CD14-positive monocyte (primary cell): ENCODE measurements at regions not wholly inside any gene's neighbourhood (a gene's known extent, or its start where the extent isn't known, plus 50 kb on each side); places are given as distances from the start of the nearest gene placed in this dataset.

Experiments used
- DNase-seq, 3 donors: peaks; one replicate each; pipeline ENCODE4 v3.0.0-alpha.2; 2011 to 2022
- H2AFZ ChIP-seq: 2 replicates; pipeline ENCODE4 v1.6.0; 2012; ENCODE audit warnings: mild to moderate bottlenecking, low read depth, low read length, inconsistent platforms; ENCODE audit not compliant: insufficient read depth, poor library complexity, severe bottlenecking
- H3K27ac ChIP-seq, 2 donors: 1 replicate in 1 of 2; 2 replicates in 1 of 2; pipeline ENCODE4 v1.5.1; 2012 to 2013; ENCODE audit warnings: low read length in 2 of 2, control low read depth in 1 of 2, inconsistent platforms in 1 of 2, low read depth in 1 of 2, mild to moderate bottlenecking in 1 of 2
- H3K27me3 ChIP-seq, 2 donors: one replicate each; pipeline versions ENCODE4 v1.6.0 to v1.6.1; 2011 to 2013; ENCODE audit warnings: low read length in 2 of 2; ENCODE audit not compliant: control insufficient read depth in 2 of 2, insufficient read depth in 2 of 2
- H3K36me3 ChIP-seq, 2 donors: replicated peaks in 1 of 2; 1 replicate in 1 of 2; 2 replicates in 1 of 2; pipeline versions ENCODE4 v1.5.1 to v1.6.1; 2012 to 2013; ENCODE audit warnings: low read length in 2 of 2, control low read depth in 1 of 2, inconsistent platforms in 1 of 2, mild to moderate bottlenecking in 1 of 2; ENCODE audit not compliant: insufficient read depth in 2 of 2, control insufficient read depth in 1 of 2
- H3K4me1 ChIP-seq, 2 donors: 1 replicate in 1 of 2; 2 replicates in 1 of 2; pipeline versions ENCODE4 v1.5.1 to v1.6.1; 2012 to 2013; ENCODE audit warnings: low read length in 2 of 2, control low read depth in 1 of 2, inconsistent platforms in 1 of 2, mild to moderate bottlenecking in 1 of 2, moderate library complexity in 1 of 2; ENCODE audit not compliant: insufficient read depth in 2 of 2, control insufficient read depth in 1 of 2
- H3K4me2 ChIP-seq: replicated peaks from 2 replicates; pipeline ENCODE3; 2012; ENCODE audit warnings: low read length, moderate library complexity, mild to moderate bottlenecking; ENCODE audit not compliant: poor library complexity, severe bottlenecking; ENCODE audit errors: extremely low read depth
- H3K4me3 ChIP-seq, 3 experiments: fragments of 200-600 bp in 1 of 3; sonication (generic) in 1 of 3; replicated peaks in 1 of 3; 1 replicate in 2 of 3; 2 replicates in 1 of 3; pipeline ENCODE4 v1.5.1; 2011 to 2013; ENCODE audit warnings: low read length in 3 of 3, mild to moderate bottlenecking in 3 of 3, control low read depth in 2 of 3, low read depth in 2 of 3, inconsistent platforms in 1 of 3, moderate library complexity in 1 of 3
- H3K79me2 ChIP-seq: 2 replicates; pipeline ENCODE4 v1.6.0; 2012; ENCODE audit warnings: mild to moderate bottlenecking, control low read depth, inconsistent platforms, low read length, moderate library complexity; ENCODE audit not compliant: insufficient read depth
- H3K9ac ChIP-seq: 2 replicates; pipeline ENCODE4 v1.6.0; 2017; ENCODE audit warnings: low read length, mild to moderate bottlenecking; ENCODE audit not compliant: insufficient read depth, poor library complexity, severe bottlenecking
- H3K9me3 ChIP-seq, 2 donors: replicated peaks in 1 of 2; 1 replicate in 1 of 2; 2 replicates in 1 of 2; pipeline versions ENCODE4 v1.5.1 to v1.6.1; 2012 to 2013; ENCODE audit warnings: low read length in 2 of 2, control low read depth in 1 of 2; ENCODE audit not compliant: control insufficient read depth in 1 of 2, insufficient read depth in 1 of 2
- H4K20me1 ChIP-seq: 2 replicates; pipeline ENCODE4 v1.6.0; 2012; ENCODE audit warnings: mild to moderate bottlenecking, low read length, control low read depth, moderate library complexity; ENCODE audit not compliant: insufficient read depth
- H3K27ac Mint-ChIP-seq, 7 donors: one replicate each; pipeline ENCODE4 v1.8.0; 2020; ENCODE audit warnings: mild to moderate bottlenecking in 7 of 7, mixed read lengths in 7 of 7, moderate library complexity in 6 of 7, inconsistent platforms in 2 of 7
- H3K27me3 Mint-ChIP-seq, 3 donors: one replicate each; pipeline ENCODE4 v1.8.0; 2021 to 2022; ENCODE audit warnings: low read depth in 3 of 3, mild to moderate bottlenecking in 3 of 3, mixed read lengths in 3 of 3, moderate library complexity in 3 of 3, inconsistent platforms in 1 of 3
- H3K36me3 Mint-ChIP-seq, 2 donors: one replicate each; pipeline ENCODE4 v1.8.0; 2020; ENCODE audit warnings: mixed read lengths in 2 of 2, inconsistent platforms in 1 of 2, mild to moderate bottlenecking in 1 of 2
- H3K4me1 Mint-ChIP-seq: one replicate; pipeline ENCODE4 v1.8.0; 2020; ENCODE audit warnings: mild to moderate bottlenecking, mixed read lengths
- H3K4me3 Mint-ChIP-seq, 2 donors: one replicate each; pipeline ENCODE4 v1.8.0; 2020; ENCODE audit warnings: mild to moderate bottlenecking in 2 of 2, mixed read lengths in 2 of 2, moderate library complexity in 1 of 2
- H3K9me3 Mint-ChIP-seq, 7 donors: one replicate each; pipeline ENCODE4 v1.8.0; 2020 to 2022; ENCODE audit warnings: mixed read lengths in 7 of 7, mild to moderate bottlenecking in 6 of 7, moderate library complexity in 6 of 7, inconsistent platforms in 2 of 7
- WGBS: methylation state at CpG from one replicate; pipeline ENCODE4 v1.1.5; 2013; ENCODE audit warnings: missing lambda C conversion rate; ENCODE audit not compliant: insufficient coverage; 5-methylcytosine and 5-hydroxymethylcytosine counted together
- intact Hi-C, 2 donors: fragments of 100-400 bp; cut with micrococcal nuclease; formaldehyde crosslinking; loops; one replicate each; pipeline versions ENCODE4 v1.15.0 to v1.15.1; 2023
- TF ChIP-seq, protein P1 (sequence below): fragments of 200-600 bp; IDR thresholded peaks from one replicate; pipeline ENCODE4 v1.8.0; 2022; ENCODE audit warnings: antibody characterized with exemption, mild to moderate bottlenecking

DNA sequence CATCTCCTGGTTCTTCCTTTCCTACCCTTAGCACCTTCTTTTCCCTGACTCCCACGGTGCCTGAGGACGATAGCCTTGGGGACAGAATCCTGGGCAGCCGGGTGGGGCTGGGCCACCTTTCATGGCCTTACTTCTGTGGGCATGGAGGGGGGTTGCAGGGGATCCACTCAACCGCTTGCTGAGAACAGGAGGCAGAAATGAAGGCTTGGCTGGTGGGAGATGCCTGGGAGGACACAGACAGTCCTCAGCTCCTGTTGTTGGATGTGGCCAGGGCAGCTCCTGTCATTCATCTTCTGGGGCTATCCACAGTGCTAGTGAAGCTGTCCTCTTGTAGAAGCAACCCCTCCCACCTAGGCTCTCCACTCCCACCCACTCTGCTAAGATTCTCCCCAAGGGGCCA lies 95.5 kb upstream of the CELF4 start:
- H3K4me1 Mint-ChIP-seq = no peaks in the 10 kb centered on the region
- no peak overlapping the region for H3K4me3 ChIP-seq
- H3K4me3 Mint-ChIP-seq = no peak overlapping the region
- no peak overlapping the region for H2AFZ ChIP-seq
- DNase-seq = no peak
- no peak overlapping the region for H3K4me2 ChIP-seq
- no peaks in the 10 kb centered on the region for H3K79me2 ChIP-seq
- TF ChIP-seq, protein P1, sequence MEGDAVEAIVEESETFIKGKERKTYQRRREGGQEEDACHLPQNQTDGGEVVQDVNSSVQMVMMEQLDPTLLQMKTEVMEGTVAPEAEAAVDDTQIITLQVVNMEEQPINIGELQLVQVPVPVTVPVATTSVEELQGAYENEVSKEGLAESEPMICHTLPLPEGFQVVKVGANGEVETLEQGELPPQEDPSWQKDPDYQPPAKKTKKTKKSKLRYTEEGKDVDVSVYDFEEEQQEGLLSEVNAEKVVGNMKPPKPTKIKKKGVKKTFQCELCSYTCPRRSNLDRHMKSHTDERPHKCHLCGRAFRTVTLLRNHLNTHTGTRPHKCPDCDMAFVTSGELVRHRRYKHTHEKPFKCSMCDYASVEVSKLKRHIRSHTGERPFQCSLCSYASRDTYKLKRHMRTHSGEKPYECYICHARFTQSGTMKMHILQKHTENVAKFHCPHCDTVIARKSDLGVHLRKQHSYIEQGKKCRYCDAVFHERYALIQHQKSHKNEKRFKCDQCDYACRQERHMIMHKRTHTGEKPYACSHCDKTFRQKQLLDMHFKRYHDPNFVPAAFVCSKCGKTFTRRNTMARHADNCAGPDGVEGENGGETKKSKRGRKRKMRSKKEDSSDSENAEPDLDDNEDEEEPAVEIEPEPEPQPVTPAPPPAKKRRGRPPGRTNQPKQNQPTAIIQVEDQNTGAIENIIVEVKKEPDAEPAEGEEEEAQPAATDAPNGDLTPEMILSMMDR = no peak
- no peaks in the 10 kb centered on the region for H3K9me3 ChIP-seq
- H4K20me1 ChIP-seq = no peaks in the 10 kb centered on the region
- 80% methylated on average over 1 of the region's 4 CpGs for WGBS
- no peaks in the 10 kb centered on the region for H3K27me3 ChIP-seq
- H3K36me3 Mint-ChIP-seq = no peaks in the 10 kb centered on the region
- H3K27ac ChIP-seq = no peak overlapping the region
- H3K27me3 Mint-ChIP-seq = peaks cover 0 to 2% (median 0%) of the 10 kb centered on the region in 3 donors
- no peak overlapping the region for H3K9ac ChIP-seq
- no peak overlapping the region for H3K27ac Mint-ChIP-seq
- H3K9me3 Mint-ChIP-seq = peaks cover 0 to 3% (median 0%) of the 10 kb centered on the region in 7 donors
- H3K4me1 ChIP-seq = no peaks in the 10 kb centered on the region
- H3K36me3 ChIP-seq = no peaks in the 10 kb centered on the region
- intact Hi-C loops = no loop called here

DNA sequence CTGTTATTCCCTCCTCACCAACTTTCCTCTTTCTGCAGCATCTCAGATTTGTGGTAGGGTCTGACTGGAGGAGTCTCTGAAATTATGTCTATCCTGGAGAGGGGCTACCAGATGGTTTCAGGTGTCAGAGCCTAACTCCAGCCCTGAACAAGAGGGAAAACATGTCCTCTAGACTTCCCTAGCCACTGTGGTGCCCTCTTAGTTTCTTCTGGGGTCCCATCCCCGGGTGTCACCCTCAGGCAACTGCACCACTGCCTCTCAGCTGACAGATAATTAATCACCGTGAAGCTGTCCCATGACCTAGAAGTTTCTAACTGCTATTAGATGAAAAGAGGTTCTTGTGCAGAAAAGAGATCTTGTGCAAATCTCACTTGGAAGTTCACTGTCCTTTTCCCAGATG lies 95.1 kb upstream of the CELF4 start:
- H3K27me3 ChIP-seq = no peaks in the 10 kb centered on the region
- H3K36me3 ChIP-seq = no peaks in the 10 kb centered on the region
- H4K20me1 ChIP-seq = no peaks in the 10 kb centered on the region
- H3K4me3 ChIP-seq = no peak overlapping the region
- WGBS = no CpG with 5 or more reads among the region's 2 CpGs
- no peaks in the 10 kb centered on the region for H3K4me1 Mint-ChIP-seq
- no peak for DNase-seq
- no peaks in the 10 kb centered on the region for H3K79me2 ChIP-seq
- H3K4me1 ChIP-seq = no peaks in the 10 kb centered on the region
- H3K36me3 Mint-ChIP-seq = no peaks in the 10 kb centered on the region
- no peak overlapping the region for H2AFZ ChIP-seq
- intact Hi-C loops = no loop called here
- H3K4me2 ChIP-seq = no peak overlapping the region
- no peak overlapping the region for H3K27ac ChIP-seq
- peaks cover 0 to 2% (median 0%) of the 10 kb centered on the region in 3 donors for H3K27me3 Mint-ChIP-seq
- H3K4me3 Mint-ChIP-seq = no peak overlapping the region
- H3K9ac ChIP-seq = no peak overlapping the region
- TF ChIP-seq, protein P1 = no peak
- H3K9me3 Mint-ChIP-seq = peaks cover 0 to 4% (median 0%) of the 10 kb centered on the region in 7 donors
- H3K27ac Mint-ChIP-seq = no peak overlapping the region
- H3K9me3 ChIP-seq = no peaks in the 10 kb centered on the region
